ENCODE measurements at regions not wholly inside any gene's neighbourhood (a gene's known extent, or its start where the extent isn't known, plus 50 kb on each side); places are given as distances from the start of the nearest gene placed in this dataset.

DNA sequence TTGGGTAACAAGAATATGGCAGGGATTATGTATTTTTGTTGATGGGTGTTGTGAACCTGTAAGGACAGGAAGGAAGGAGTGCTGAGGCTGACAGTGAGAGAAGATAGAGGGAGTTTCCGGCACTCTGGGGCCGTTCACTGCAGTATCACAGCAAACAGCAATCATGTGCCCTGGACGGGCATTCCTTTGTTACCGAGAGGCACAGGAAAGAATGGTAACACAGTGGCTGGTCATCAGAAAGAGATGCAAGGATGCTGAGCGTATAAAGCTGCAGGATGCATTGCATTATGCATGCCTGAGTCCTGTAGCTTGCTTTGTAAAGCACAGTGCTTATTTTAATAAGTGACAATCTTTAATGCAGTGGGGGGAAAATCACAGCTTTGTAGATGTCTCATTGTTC is 286.8 kb downstream of the RPS24 start:
- intact Hi-C loops (cut with DNase I): no loop called here
- no peak for TF ChIP-seq POLR2A (IDR thresholded peaks at IDR 0.05)
- TF ChIP-seq, protein P1, sequence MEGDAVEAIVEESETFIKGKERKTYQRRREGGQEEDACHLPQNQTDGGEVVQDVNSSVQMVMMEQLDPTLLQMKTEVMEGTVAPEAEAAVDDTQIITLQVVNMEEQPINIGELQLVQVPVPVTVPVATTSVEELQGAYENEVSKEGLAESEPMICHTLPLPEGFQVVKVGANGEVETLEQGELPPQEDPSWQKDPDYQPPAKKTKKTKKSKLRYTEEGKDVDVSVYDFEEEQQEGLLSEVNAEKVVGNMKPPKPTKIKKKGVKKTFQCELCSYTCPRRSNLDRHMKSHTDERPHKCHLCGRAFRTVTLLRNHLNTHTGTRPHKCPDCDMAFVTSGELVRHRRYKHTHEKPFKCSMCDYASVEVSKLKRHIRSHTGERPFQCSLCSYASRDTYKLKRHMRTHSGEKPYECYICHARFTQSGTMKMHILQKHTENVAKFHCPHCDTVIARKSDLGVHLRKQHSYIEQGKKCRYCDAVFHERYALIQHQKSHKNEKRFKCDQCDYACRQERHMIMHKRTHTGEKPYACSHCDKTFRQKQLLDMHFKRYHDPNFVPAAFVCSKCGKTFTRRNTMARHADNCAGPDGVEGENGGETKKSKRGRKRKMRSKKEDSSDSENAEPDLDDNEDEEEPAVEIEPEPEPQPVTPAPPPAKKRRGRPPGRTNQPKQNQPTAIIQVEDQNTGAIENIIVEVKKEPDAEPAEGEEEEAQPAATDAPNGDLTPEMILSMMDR (IDR thresholded peaks at IDR 0.05): no peak
- Histone ChIP-seq H3K4me1 (replicated peaks in 1 of 2) (peaks cover 0 to 6% of the 10 kb centered on the region in 2 donors), H3K9me3 (replicated peaks in 1 of 3) (peaks cover 0 to under 1% (median 0%) of the 10 kb centered on the region in 3 donors), H3K27me3 (no peaks in the 10 kb centered on the region), H3K27ac (no peak overlapping the region), H3K4me3 (no peak overlapping the region), H3K36me3 (replicated peaks in 1 of 2) (no peaks in the 10 kb centered on the region)
- 72 to 79% (median 77%) methylated on average over 5 of the region's 5 CpGs for WGBS, 4 donors
- no peak for DNase-seq

DNA sequence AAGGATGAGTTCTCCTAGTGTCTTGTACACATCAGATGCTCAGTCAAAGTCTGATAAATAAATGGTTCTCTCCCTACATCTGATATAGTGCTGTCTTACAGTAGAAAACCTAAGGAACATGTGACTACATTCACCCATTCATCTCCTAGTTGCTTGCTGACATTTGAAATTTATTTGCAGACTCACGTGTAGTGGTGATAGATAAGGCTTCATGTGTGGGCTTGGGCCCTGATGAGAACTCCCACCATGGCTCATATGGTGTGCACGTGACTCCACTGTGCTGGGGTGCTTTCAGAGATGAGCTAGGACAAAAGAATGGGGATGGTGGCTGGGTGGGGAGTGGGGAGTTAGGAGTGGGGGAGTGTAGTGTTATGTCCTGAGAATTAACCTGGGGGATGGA is 287.3 kb downstream of the RPS24 start:
- no peak for TF ChIP-seq POLR2A (IDR thresholded peaks at IDR 0.05)
- TF ChIP-seq, protein P1 (IDR thresholded peaks at IDR 0.05): no peak
- Histone ChIP-seq H3K27me3 (no peaks in the 10 kb centered on the region), H3K36me3 (replicated peaks in 1 of 2) (no peaks in the 10 kb centered on the region), H3K27ac (no peak overlapping the region), H3K4me1 (replicated peaks in 1 of 2) (peaks cover 0 to 6% of the 10 kb centered on the region in 2 donors), H3K4me3 (no peak overlapping the region), H3K9me3 (replicated peaks in 1 of 3) (peaks cover 0 to 6% (median 0%) of the 10 kb centered on the region in 3 donors)
- 74 to 93% (median 79%) methylated on average over 2 of the region's 2 CpGs for WGBS, 4 donors
- no peak for DNase-seq
- intact Hi-C loops (cut with DNase I): no loop called here

DNA sequence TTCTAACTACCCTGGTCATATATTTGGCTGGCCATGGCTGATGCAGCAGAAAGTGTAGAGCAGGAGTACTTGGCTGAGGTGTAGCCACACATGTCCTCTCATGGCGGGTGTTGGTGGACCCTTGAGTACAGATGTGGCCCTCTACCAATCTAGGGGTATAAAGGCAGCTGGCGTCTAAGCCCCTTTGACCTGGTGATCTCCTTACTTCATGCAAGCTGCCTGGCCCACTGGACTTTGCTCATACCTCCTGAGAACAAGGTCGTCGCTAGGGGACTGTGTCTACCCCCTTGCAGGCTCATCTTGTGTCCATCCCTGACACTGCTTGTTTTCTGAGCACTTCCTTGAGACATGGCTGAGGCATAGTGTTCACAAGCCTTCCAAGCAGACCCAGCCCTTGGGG is 287.8 kb downstream of the RPS24 start:
- TF ChIP-seq, protein P1 (IDR thresholded peaks at IDR 0.05): no peak
- TF ChIP-seq POLR2A (IDR thresholded peaks at IDR 0.05): no peak
- H3K4me1 ChIP-seq (replicated peaks in 1 of 2): peaks cover 0 to 5% of the 10 kb centered on the region in 2 donors
- intact Hi-C loops (cut with DNase I): no loop called here
- DNase-seq: no peak
- H3K9me3 ChIP-seq (replicated peaks in 1 of 3): peaks cover 0 to 11% (median 4%) of the 10 kb centered on the region in 3 donors
- WGBS, 4 donors: 74 to 94% (median 90%) methylated on average over 4 of the region's 4 CpGs
- H3K36me3 ChIP-seq (replicated peaks in 1 of 2): no peaks in the 10 kb centered on the region
- H3K27ac ChIP-seq: no peak overlapping the region
- no peak overlapping the region for H3K4me3 ChIP-seq
- H3K27me3 ChIP-seq: no peaks in the 10 kb centered on the region

DNA sequence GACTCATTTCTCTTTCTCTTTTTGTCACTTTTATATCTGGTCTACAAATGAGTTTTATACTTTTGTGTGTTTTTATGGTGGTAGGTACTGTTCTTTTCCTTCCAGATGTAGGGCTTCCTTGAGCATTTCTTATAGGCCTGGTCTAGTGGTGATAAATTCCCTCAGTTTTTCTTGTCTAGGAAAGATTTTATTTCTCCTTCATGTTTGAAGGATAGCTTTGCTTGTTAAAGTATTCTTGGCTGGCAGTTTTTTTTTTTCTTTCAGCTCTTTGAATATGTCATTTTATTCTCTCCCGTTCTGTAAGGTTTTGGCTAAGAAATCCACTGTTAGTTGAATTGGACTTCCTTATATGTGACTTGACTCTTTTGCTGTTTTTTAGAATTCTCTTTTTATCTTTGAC is 292.7 kb downstream of the RPS24 start:
- intact Hi-C loops (cut with DNase I): no loop called here

More for the DNA sequence above, 292.7 kb downstream of the RPS24 start:
- TF ChIP-seq POLR2A (IDR thresholded peaks at IDR 0.05): no peak
- TF ChIP-seq, protein P1 (IDR thresholded peaks at IDR 0.05): no peak
- 74 to 93% (median 88%) methylated on average over 1 of the region's 1 CpG for WGBS, 4 donors
- Histone ChIP-seq H3K4me1 (replicated peaks in 1 of 2) (no peaks in the 10 kb centered on the region), H3K27me3 (no peaks in the 10 kb centered on the region), H3K36me3 (replicated peaks in 1 of 2) (no peaks in the 10 kb centered on the region), H3K4me3 (no peak overlapping the region), H3K9me3 (replicated peaks in 1 of 3) (peaks cover 0 to 14% (median 9%) of the 10 kb centered on the region in 3 donors), H3K27ac (no peak overlapping the region)
- DNase-seq: no peak
